GM12874 (cell line): ENCODE measurements at regions not wholly inside any gene's neighbourhood (a gene's known extent, or its start where the extent isn't known, plus 50 kb on each side); places are given as distances from the start of the nearest gene placed in this dataset.

Experiments
- TF ChIP-seq, protein P1 (sequence below): IDR thresholded peaks from 2 replicates; pipeline ENCODE4 v1.5.1; 2011; ENCODE audit warnings: low read depth, mild to moderate bottlenecking, control low read depth, low read length, moderate library complexity; ENCODE audit not compliant: insufficient read depth

DNA sequence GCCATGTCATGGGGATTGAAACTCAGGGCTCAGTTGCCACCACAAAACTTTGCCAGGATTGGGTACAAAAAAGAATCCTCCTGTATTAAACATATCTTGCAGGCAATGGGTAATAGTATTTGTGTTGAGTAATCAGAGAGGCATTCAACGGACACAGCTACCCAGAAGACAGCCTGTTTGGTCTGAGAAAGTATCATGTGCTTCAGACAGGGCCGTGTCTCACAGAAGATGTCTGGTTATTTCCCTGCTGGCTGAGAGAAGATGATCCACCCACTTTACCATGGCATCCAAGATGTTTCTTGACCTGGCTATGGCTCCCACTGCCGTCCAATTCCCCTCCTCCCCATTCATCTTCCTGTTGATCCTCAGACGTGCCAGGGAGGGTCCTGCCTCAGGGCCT is 304.3 kb upstream of the XYLT1 start:
- TF ChIP-seq, protein P1, sequence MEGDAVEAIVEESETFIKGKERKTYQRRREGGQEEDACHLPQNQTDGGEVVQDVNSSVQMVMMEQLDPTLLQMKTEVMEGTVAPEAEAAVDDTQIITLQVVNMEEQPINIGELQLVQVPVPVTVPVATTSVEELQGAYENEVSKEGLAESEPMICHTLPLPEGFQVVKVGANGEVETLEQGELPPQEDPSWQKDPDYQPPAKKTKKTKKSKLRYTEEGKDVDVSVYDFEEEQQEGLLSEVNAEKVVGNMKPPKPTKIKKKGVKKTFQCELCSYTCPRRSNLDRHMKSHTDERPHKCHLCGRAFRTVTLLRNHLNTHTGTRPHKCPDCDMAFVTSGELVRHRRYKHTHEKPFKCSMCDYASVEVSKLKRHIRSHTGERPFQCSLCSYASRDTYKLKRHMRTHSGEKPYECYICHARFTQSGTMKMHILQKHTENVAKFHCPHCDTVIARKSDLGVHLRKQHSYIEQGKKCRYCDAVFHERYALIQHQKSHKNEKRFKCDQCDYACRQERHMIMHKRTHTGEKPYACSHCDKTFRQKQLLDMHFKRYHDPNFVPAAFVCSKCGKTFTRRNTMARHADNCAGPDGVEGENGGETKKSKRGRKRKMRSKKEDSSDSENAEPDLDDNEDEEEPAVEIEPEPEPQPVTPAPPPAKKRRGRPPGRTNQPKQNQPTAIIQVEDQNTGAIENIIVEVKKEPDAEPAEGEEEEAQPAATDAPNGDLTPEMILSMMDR, result no peak

GRCh38 chr16:17773698-17774101 is 302.9 kb upstream of the XYLT1 start:
- TF ChIP-seq, protein P1, result no peak

- TF ChIP-seq, protein P1, result no peak
These were observed 299.3 kb upstream of the XYLT1 start for GRCh38 chr16:17770104-17770503.

GRCh38 chr16:17769065-17769464 is 298.3 kb upstream of the XYLT1 start:
- TF ChIP-seq, protein P1, result no peak

DNA sequence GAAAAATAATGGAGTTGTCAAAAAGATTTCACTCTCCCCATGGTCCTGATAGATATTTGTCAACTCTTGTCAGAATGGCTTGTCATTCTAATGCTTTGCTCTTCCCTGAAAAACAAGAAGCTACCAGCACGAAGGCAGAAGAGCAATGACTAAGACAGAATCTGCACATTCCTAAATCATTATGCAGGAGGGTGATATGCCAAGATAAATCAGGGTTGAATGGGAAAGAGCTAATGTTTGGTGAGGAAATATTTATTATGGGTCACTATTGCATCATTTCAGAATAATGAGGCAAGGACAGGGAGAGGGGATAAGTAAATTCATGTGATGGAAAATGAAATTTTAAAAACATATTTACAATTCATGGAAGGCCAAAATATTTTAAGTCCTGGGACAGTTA is 297.5 kb upstream of the XYLT1 start:
- TF ChIP-seq, protein P1, result no peak

DNA sequence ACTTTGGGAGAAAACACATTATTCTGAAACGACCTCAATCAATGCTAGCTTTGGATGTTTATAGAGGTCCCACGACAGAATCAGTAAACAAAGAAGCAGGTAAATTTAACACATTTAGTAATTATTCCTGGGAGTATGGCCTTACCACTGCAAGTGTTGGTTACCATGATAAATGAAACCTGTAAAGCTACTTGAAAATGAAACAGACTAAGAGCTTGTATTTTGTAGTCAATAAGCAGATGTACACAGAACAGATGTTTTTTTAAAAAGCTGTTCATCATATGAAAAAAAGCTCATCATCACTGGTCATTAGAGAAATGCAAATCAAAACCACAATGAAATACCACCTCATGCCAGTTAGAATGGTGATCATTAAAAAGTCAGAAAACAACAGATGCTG is 295.3 kb upstream of the XYLT1 start:
- TF ChIP-seq, protein P1, result no peak

- TF ChIP-seq, protein P1, result no peak
These were observed 289.0 kb upstream of the XYLT1 start for GRCh38 chr16:17759451-17760390.
